ENCODE measurements at regions not wholly inside any gene's neighbourhood (a gene's known extent, or its start where the extent isn't known, plus 50 kb on each side); places are given as distances from the start of the nearest gene placed in this dataset.

- Histone ChIP-seq H2AFZ (no peak overlapping the region), H3K9me2 (ENCODE audit: insufficient read depth) (peaks cover 8% of the 10 kb centered on the region; the same call in 1 of the 2 replicates), H4K20me1 (replicated peaks; ENCODE audit: insufficient read depth) (no peaks in the 10 kb centered on the region), H3K4me3 (no peak overlapping the region), H3K27me3 (ENCODE audit: insufficient read depth) (no peaks in the 10 kb centered on the region), H3K4me2 (no peak overlapping the region), H3K27ac (ENCODE audit: low read depth) (no peak overlapping the region), H3F3A (replicated peaks; ENCODE audit: low read depth) (no peaks in the 10 kb centered on the region), H3K79me2 (replicated peaks; ENCODE audit: insufficient read depth) (no peaks in the 10 kb centered on the region), H3K36me3 (ENCODE audit: insufficient read depth) (no peaks in the 10 kb centered on the region), H3K4me1 (ENCODE audit: insufficient read depth) (no peaks in the 10 kb centered on the region)
- no peak for DNase-seq (ENCODE audit: low spot score)
- Mint-ChIP-seq H3K4me3 (no peak overlapping the region), H3K27ac (no peak overlapping the region), H3K9me3 (no peaks in the 10 kb centered on the region), H3K4me1 (peaks cover 14% of the 10 kb centered on the region; the same call in 2 of the 3 replicates), H3K36me3 (ENCODE audit: low read depth) (no peaks in the 10 kb centered on the region), H3K27me3 (ENCODE audit: insufficient read depth, low read depth, poor library complexity) (peaks cover 5% of the 10 kb centered on the region)
- ATAC-seq, result no peak
- no peak for TF ChIP-seq ETS1 (IDR thresholded peaks at IDR 0.05)
Observed at GRCh38 chr15:91549581-91549980, 303.9 kb upstream of the SLCO3A1 start.

DNA sequence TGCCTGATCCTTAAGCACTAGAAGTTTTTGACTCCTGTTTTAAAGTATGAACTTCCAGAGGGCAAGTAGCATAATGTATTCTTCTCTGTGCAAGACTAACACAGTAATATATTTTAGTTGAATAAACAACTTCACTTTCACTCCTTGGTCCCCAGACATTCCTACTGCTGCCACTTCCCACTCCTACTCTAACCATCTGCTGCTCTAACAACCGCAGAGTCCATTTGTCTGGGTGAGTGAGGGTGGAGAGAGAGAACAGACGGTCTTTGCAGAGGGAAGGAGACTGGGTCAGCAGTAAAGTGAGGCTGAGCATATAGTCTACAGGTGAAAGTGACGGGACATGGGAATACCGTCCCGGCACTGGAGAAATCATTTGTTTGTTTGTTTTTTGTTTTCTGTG lies 301.0 kb upstream of the SLCO3A1 start:
- H3F3A ChIP-seq (replicated peaks; ENCODE audit: low read depth), result no peaks in the 10 kb centered on the region
- H3K36me3 ChIP-seq (ENCODE audit: insufficient read depth), result no peaks in the 10 kb centered on the region
- no peak overlapping the region for H3K27ac ChIP-seq (ENCODE audit: low read depth)
- Mint-ChIP-seq H3K9me3 (no peaks in the 10 kb centered on the region), H3K4me3 (no peak overlapping the region), H3K27ac (no peak overlapping the region), H3K27me3 (ENCODE audit: insufficient read depth, low read depth, poor library complexity) (peaks cover 5% of the 10 kb centered on the region), H3K4me1 (peaks cover 17% of the 10 kb centered on the region; the same call in 2 of the 3 replicates), H3K36me3 (ENCODE audit: low read depth) (no peaks in the 10 kb centered on the region; the same call in 2 of the 3 replicates)
- peaks cover 17% of the 10 kb centered on the region; the same call in 1 of the 2 replicates for H3K9me2 ChIP-seq (ENCODE audit: insufficient read depth)
- H3K4me2 ChIP-seq, result no peak overlapping the region
- H3K79me2 ChIP-seq (replicated peaks; ENCODE audit: insufficient read depth), result no peaks in the 10 kb centered on the region
- DNase-seq (ENCODE audit: low spot score), result no peak
- no peaks in the 10 kb centered on the region for H3K27me3 ChIP-seq (ENCODE audit: insufficient read depth)
- no peaks in the 10 kb centered on the region for H3K4me1 ChIP-seq (ENCODE audit: insufficient read depth)
- no peak for ATAC-seq
- H2AFZ ChIP-seq, result no peak overlapping the region
- no peaks in the 10 kb centered on the region for H4K20me1 ChIP-seq (replicated peaks; ENCODE audit: insufficient read depth)
- H3K4me3 ChIP-seq, result no peak overlapping the region
- TF ChIP-seq ZNF114 (CRISPR knock-in tag; IDR thresholded peaks at IDR 0.05), result no peak
- TF ChIP-seq CTCF (conservative IDR thresholded peaks at IDR 0.05; ENCODE audit: low read depth in 2 of 2), result no peak
- TF ChIP-seq POLR2AphosphoS5 (IDR thresholded peaks at IDR 0.05; ENCODE audit: low read depth), result no peak
- TF ChIP-seq EZH2phosphoT487 (IDR thresholded peaks at IDR 0.05; ENCODE audit: unreplicated experiment), result no peak
- TF ChIP-seq EZH2 (IDR thresholded peaks at IDR 0.05; ENCODE audit: low read depth, unreplicated experiment), result no peak
- no peak for TF ChIP-seq REST (IDR thresholded peaks at IDR 0.05; ENCODE audit: unreplicated experiment)
- no peak for TF ChIP-seq ZNF331 (CRISPR knock-in tag; IDR thresholded peaks at IDR 0.05; ENCODE audit: low read depth)
- no peak for TF ChIP-seq ETS1 (IDR thresholded peaks at IDR 0.05)
- TF ChIP-seq JUNB (IDR thresholded peaks at IDR 0.05; ENCODE audit: unreplicated experiment), result no peak
- TF ChIP-seq CREB1 (CRISPR knock-in tag; IDR thresholded peaks at IDR 0.05; ENCODE audit: low read depth), result no peak
